HG02759 (cell line): ENCODE measurements at regions not wholly inside any gene's neighbourhood (a gene's known extent, or its start where the extent isn't known, plus 50 kb on each side); places are given as distances from the start of the nearest gene placed in this dataset.

Source experiments
- ATAC-seq: cut with Tn5 transposase; IDR thresholded peaks from one replicate; pipeline ENCODE4 v1.9.1; 2021; ENCODE audit warnings: mild to moderate bottlenecking, moderate library complexity; ENCODE audit not compliant: unreplicated experiment

DNA sequence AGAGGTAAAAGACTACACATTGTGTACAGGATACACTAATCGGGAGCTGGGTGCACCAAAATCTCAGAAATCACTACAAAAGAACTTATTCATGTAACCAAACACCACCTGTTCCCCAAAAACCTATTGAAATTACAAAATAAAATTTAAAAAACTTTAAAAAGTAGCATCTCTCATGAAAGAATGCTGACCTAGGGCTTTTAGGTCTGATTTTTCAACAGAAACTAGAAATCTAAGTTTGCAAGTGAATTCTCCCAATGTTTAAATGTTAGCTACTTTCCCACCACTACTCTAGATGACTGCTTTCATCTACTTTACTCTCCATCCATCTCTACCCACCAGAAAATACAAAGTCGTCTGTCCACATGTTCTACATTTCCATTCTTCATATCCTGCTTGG, 1447.7 kb downstream of the RPA4 start:
- no peak for ATAC-seq

- no peak for ATAC-seq
Measured at GRCh38 chrX:98338544-98338943, 1454.8 kb downstream of the RPA4 start.

DNA sequence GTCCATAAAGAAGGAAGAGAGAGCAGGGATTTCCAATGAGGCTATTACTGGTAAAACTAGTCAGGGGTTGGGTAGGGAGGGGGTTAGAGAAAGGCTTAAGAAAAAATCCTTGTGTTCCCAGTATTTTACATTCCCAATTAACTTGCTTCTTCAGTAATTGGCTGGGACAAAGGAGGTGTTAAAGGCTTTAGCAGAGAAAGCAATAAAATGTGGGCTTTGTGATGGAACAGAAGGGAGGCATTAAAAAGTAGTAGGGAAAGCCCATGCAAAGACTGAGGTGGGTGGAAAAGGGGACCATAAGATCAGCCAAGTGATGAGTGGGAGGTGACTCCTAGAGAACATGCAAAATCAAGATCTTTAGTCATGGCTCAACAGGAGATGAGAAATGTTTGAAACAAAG, 1467.2 kb downstream of the RPA4 start:
- no peak for ATAC-seq

GRCh38 chrX:98357146-98357545, 1473.4 kb downstream of the RPA4 start:
- no peak for ATAC-seq

DNA sequence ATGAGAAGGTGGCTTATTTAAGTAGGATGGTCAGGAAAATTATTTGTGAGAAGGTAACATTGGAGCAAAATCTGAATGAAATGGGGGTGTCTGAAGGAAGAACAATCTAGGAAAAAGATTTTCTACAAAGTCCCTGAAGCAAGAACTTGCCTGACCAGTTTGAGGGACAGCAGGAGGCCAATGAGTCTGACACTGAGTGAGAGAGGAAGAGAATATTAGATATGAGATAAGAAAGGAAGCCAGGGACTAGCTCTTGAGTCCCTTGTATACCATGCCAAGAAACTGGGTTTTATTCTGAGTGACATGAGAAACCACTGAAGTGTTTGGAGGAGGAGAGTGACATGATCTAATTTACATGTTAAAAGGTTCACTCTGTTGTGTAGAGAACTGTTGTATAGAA, 1478.9 kb downstream of the RPA4 start:
- no peak for ATAC-seq

DNA sequence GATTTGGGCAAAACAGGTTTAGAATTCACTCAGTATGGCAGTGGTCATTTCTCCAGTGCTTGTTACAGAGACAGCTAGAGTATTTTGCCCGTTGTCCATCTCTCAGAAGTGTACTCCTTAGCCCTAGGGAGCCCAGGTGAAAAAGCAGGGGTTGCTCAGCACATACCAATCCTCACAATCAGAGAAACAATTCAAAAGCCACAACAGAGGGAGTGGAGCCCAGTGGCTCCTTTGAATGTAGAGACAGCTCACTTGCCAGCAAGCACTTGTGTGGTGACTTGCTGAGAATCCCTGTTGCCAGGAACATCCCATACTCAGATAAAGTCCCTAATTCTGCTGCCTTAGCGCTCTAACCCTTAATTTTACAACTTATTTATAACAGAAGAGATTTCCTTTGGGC, 1488.3 kb downstream of the RPA4 start:
- no peak for ATAC-seq

- no peak for ATAC-seq
Measured at GRCh38 chrX:98379134-98379533, 1495.4 kb downstream of the RPA4 start.

GRCh38 chrX:98380106-98380505, 1496.4 kb downstream of the RPA4 start:
- no peak for ATAC-seq

DNA sequence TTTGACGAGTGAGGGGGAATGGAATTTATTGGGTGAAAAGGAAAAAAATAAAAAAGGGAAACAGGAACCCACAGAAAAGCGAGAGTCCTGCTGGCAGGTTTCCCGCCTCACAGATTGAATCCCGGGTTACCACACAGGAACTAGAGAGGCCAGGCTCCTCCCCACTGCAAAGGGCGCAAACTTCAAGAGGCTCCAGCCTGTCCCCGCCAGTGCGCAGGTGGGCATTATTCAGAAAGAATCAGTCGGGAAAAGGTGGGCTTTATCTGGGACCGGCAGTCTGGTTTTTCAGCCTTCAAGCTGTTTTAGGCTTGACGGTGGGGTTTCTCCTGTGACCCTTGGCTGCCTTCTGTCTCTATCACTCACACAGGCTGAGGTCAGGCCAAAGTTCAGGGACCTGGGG, 1496.8 kb downstream of the RPA4 start:
- no peak for ATAC-seq

DNA sequence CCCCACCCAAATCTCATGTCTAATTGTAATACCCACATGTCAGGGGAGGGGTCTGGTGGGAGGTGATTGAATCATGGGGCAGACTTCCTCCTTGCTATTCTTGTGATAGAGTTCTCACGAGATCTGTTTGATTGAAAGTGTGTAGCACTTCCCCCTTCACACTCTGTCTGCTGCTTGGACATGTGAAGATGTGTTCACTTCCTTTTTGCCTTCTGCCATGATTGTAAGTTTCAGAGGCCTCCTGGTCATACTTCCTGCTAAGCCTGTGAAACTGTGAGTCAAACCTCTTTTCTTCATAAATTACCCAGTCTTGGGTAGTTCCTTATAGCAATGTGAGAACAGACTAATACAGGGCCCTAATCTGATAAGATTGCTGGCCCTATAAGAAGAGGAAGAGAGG, 1514.8 kb downstream of the RPA4 start:
- no peak for ATAC-seq

DNA sequence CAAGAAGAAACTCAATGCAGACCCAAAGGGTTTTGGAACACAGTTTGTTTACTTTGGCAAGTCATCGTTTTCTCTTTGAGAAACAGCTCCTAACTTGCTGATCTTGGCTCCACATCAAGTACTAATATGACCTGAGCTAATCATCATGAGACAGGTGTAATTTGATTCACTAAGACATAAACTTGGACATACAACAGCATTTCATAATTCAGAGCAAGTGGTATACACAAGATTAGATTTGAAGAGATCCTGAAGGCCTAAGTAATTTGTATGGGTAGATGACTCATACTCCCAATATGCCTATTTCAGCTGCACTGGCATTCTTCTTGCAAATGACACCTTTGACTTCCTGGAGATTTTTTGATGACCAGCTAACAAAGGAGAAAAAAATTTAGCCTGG, 1521.7 kb downstream of the RPA4 start:
- ATAC-seq: no peak

GRCh38 chrX:98407584-98407983, 1523.9 kb downstream of the RPA4 start:
- ATAC-seq: no peak

- no peak for ATAC-seq
Measured at GRCh38 chrX:98409867-98410266, 1526.2 kb downstream of the RPA4 start.

DNA sequence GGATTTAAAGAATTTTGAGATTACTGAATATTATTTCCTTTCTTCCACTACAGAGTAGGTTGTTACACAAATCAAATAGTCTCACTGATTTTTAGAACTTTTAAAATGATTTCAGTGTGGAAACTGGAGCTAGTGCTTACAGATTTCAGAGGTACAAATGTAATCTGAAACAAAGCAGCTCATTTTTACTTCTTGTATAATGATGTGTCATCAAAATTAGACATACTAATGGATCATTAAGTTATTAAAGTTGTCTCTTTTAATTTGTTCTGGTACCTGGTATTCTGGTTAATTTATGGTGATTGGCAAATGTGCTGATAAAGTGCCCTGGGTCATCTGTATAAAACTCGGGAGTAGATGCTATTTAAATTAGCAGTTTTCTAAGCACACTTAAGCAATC, 1528.3 kb downstream of the RPA4 start:
- no peak for ATAC-seq

DNA sequence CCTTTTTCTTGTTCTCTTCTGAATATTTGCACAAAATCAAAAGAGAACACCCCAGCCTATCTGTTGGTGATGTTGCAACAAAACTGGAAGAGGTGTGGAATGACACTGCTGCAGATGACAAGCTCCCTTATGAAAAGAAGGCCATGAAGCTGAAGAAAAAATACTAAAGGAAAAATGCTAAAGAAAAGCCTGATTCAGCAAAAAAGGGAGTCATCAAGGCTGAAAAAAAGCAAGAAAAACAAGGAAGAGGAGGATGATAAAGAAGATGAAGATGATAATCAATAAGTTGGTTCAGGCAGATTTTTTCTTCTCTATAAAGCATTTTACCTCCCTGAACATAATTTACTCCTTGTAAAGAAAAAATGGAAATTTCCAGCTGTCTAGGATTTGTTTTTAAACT, 1538.8 kb downstream of the RPA4 start:
- no peak for ATAC-seq

GRCh38 chrX:98432413-98432812, 1548.7 kb downstream of the RPA4 start:
- no peak for ATAC-seq

DNA sequence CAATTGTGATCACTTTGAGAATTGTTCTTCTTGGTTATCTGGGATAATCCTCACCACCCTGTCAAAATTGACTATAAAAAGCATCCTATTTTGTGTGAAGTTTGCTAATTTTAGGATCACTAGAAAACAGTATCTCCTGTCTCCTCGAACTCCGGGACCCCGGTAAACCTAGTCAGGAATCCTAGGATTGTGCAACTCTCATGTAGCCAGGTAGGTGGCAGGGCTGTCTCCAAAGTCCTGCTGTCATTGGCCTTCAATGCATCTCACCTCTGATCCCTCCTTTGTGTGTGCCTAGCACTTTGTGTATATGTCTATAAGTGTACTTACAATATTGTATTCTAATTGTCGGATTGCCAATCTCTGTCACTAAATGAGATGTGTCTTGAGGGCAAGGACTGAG, 1564.8 kb downstream of the RPA4 start:
- ATAC-seq: no peak

- no peak for ATAC-seq
Measured at GRCh38 chrX:98452456-98452855, 1568.7 kb downstream of the RPA4 start.

DNA sequence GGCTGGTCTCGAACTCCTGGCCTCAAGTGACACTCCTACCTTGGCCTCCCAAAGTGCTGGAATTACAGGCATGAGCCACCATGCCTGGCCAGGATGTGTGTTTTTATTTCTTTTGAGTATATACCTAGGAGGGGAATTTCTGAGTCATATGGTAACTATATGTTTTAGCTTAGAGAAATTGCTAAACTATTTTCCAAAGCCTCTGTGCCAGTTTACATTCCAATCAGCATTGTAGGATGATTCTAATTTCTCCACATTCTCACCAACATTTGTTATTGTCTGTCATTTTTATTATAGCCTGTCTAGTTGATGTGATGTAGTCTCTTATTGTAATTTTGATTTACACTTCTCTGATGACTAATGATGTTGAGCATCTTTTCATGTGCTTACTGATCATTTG, 1576.0 kb downstream of the RPA4 start:
- ATAC-seq: no peak

DNA sequence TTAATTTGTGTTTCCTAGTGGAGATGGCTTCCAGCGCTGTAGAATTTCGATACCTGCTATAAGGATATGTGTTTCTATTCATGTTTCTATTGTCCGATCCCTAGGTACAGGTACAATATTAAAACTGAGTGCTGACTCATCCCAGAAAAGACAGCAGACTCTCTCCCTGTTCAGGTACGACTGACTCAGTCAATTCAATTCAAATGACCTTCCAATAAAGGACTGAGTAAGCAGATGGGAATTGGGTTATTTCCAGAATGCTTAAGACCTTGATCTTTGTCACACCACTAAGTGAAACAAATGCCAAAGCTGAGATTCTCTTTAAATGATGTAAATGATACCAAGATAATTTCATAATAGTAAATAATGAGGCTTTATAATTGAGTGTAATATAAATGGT, 1596.9 kb downstream of the RPA4 start:
- no peak for ATAC-seq

GRCh38 chrX:98481636-98482035, 1597.9 kb downstream of the RPA4 start:
- ATAC-seq: no peak

GRCh38 chrX:98490670-98491069, 1607.0 kb downstream of the RPA4 start:
- ATAC-seq: no peak

- no peak for ATAC-seq
Measured at GRCh38 chrX:98501426-98501825, 1617.7 kb downstream of the RPA4 start.

DNA sequence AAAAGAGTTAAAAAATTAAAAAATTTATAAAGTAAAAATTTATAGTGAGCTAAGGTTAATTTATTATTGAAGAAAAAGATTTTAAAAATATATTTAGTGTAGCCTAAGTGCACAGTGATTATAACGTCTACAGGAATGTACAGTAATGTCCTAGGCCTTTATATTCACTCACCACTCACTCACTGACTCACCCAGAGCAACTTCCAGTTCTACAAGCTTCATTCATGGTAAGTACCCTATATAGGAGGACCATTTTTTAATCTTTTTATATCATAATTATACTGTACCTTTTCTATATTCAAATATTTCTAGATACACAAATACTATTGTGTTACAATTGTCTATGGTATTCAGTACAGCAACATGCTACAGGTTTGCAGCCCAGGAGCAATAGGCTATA, 1623.2 kb downstream of the RPA4 start:
- no peak for ATAC-seq
